HG03064 (cell line): ENCODE measurements at regions not wholly inside any gene's neighbourhood (a gene's known extent, or its start where the extent isn't known, plus 50 kb on each side); places are given as distances from the start of the nearest gene placed in this dataset.
"Not testable (repeated sequence)": the region's sequence is repeated elsewhere in the genome, so short reads cannot be mapped to it uniquely, and the experiment has no call there.

ENCODE experiments used
- ATAC-seq: cut with Tn5 transposase; IDR thresholded peaks from one replicate; pipeline ENCODE4 v1.9.1; 2021; ENCODE audit warnings: low read depth; ENCODE audit not compliant: unreplicated experiment

DNA sequence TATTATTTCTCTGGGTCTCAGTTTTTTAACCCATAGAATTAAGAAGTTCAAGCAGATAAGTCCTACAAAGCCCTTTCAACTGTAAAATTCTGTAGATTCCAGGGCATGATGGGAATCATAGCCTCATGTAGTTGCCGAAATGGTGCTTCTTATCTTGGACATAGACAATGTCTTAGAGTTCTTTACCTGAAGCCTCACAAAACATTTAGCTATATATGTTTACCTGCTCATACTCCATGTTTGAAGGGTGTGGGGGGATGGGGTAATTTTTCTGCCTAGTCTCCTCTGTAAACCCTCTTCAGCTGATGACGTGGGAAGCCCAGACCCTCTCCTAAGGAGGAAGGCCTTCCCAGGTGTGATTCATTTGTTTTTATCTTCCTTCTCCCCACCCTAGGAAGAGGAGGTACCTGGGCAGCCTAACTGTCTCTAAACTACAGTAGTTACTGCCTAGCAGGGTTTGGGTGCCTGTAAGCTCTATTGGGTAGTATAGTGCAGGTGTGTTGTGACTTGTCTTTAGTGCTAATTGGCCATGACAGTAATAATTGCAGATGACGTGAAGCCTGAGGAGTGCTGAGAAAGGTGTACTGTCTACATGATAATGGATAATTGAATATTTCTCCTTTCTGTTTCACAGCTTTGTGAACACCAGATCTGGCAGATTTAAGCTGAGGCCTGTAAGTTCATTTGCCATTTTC lies 230.8 kb downstream of the TFAP2B start:
- no peak for ATAC-seq

DNA sequence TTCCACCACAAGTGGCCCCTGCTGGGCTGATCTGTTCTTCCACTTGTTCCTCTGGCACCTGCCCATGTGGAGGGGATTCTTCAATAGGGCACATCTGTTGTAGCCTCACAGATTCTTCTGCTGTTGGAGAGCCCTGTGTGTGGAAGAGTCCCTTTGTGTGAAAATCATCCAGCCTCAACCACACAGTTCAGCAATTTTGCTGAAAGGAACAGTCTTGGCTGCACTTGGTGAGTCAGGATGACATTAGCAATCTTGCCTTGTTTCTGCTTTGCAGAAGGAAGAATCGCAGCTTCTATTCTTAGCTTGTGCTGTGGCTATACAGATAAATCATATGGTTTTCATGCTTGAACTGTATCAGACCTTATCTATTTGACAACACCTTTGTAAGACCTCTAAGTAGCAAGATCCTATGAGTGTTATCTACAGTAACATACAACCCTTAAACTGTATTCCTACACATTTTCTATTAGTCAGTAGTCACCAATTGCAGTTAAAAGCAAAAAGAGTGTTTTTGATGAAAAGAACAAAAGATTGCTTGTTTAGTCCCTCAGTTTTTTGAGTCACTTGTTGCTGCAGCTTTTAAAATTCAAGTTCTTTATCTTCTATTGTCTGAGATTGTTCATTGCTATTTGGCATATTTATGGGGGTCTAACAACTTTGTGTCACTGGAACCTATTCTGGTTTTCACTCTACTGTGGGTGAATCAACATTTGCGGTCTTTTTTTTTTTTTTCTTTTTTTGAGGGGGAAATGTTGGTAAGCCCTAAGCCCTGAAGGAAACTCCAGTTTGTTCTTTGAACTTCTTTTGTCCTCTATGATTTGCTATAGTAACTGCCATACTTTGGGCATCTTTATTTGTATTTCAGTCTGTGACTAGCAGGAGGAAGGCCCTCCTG lies 231.6 kb downstream of the TFAP2B start:
- no peak for ATAC-seq

DNA sequence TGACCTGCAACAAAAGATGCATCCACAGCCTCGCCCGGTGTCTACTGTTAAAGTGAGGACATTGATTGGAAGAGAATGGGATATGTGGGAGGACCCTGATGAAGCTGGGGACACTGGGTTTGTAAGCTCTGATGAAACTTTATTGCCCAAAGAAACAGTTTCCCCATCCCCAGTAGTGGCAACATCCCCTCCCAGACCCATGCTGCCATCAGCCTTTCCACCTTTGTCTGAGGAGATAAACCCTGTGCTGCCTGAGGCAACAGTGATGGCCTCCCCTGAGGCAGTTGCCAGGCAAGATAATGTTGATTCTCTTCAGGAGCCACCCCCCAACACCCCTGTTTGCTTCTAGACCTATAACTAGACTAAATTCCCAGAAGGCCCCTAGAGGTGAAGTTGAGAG lies 234.0 kb downstream of the TFAP2B start:
- ATAC-seq: not testable (repeated sequence)

DNA sequence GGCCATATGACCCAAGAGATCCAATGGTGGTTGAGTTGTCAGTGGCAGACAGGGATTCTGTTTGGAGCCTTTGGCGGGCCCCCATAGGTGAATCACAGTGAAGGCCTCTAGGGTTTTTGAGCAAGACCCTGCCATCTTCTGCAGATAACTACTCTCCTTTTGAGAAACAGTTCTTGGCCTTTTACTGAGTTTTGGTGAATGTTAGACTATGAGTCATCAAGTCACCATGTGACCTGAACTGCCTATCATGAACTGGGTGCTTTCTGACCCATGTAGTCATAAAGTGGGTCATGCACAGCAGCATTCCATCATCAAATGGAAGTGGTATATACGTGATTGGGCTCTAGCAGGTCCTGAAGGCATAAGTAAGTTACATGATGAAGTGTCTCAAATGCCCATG lies 236.6 kb downstream of the TFAP2B start:
- not testable (repeated sequence) for ATAC-seq

DNA sequence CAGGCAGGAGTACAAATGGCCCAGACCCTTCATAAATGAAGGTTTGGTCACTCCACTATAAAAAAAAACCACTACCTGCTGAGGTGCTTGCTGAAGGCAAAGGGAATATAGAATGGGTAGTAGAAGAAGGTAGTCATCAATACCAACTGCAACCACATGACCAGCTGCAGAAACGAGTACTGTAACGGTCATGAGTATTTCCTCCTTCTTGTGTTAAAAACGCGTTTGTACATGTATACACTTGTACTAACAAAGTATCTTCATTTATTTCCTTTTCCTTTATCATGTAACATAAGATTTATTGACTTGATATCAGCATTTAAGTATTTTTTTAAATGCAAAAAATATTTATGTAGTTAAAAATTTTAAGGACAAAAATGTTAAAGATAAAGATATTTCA lies 238.6 kb downstream of the TFAP2B start:
- no peak for ATAC-seq

DNA sequence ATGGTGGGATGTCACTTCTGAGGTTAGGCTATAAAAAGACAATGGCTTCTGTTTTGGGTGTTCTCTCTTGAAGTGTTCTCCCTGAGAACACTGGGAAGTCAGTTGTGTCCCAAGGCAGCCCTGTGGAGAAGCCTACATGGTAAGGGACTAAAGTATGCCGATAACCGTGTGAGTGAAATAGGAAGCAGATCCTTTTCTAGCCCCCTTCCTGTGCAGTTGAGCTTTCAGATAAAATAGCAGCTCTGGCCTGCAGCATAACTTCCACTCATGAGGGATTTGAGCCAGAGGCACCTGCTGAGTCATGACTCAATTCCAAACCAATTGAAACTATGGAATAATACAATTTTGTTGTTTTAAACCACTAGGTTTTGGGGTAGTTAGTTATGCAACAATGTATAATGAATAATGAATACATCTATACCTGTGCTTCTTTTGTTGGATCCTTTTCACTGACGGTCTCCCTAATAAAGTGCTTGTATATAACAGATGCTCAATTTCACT lies 241.6 kb downstream of the TFAP2B start:
- no peak for ATAC-seq

DNA sequence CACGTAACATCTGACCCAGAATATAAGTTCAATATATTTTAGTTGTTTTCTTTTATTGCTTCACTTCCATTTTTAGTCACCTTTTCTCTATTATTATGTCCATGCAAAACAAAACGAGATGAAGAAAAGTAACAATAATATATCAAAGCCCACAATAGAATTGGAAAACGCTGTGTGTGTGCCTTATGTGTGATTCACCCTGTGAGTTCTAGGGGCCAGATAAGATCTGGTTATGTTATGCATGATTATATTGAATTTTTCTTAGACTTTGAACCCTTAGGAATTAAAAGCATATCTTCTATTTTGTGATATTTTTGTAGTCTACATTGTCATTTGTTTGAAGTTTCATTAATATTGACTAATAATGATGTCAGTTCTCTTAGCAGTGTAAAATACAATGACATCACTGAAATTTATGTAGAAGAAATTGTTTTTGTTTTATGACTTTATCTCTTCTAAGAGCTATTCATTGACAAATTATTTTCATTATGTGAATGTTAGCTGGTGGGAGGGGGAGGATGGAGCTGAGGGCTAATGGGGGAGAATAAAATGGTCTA lies 243.6 kb downstream of the TFAP2B start:
- ATAC-seq: no peak

DNA sequence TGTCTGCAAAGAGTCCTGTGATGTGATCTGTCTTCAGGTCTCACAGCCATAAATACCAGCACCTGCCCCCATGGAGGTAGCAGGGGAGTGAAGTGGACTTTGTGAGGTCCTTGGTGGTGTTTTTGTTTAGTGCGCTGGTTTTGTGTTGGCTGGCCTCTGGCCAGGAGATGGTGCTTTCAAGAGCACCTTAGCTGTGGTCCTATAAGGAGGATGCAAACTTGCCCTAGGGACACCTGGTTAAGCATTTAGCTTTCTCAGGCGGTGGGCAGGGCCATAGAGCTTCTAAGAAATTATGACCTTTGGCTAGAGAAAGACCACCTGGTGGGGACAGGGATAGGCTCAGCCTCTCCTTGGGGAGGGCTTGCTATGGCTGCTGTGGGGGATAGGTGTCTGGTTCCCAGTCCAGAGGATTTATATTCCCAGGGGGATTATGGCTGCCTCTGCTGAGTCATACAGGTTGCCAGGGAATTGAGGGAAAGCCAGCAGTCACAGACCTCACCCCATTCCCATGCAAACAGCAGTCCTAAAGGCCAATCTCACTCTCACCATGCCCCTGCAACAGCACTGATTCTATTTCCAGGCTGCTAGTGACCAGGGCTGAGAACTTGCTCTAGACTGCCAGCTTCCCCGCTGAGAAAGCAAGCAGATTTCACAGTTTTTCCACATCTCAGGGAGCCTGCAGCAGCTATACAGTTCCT lies 259.3 kb downstream of the TFAP2B start:
- no peak for ATAC-seq

DNA sequence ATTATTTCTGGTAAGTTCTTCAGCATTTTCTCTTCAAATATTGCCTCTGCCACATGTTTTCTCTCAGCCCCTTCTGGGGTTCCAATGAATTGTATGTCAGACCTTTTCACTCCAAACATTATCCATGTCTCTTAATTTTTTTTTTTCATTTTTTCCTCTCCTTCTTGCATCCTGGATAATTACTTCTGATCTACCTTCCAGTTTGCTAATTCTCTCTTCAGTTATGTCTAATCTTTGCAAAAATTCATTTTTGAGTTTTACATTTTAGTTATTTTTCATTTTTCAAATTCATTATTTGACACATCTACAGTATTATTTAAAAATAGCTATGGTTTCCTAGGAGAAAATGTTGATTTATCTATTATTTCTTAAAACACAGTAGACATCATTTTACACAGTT lies 271.7 kb downstream of the TFAP2B start:
- no peak for ATAC-seq

DNA sequence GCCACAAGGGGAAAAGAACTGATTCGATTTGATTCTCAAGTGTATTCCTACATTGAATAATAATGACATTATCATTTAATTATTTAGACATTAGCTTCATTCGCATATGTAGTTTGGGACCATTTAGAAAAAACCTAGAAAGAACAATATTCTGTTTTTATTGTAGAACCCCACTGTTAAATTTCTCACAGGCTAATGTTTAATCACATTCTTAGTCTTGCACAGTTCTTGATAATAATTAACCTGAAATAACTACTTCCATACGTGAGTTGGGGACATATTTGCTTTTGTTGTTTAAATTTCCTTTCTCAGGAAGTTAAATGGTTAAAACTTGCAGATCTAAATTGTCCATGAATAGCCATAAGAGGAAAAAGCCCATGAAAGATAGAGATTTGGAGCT lies 275.2 kb downstream of the TFAP2B start:
- no peak for ATAC-seq

DNA sequence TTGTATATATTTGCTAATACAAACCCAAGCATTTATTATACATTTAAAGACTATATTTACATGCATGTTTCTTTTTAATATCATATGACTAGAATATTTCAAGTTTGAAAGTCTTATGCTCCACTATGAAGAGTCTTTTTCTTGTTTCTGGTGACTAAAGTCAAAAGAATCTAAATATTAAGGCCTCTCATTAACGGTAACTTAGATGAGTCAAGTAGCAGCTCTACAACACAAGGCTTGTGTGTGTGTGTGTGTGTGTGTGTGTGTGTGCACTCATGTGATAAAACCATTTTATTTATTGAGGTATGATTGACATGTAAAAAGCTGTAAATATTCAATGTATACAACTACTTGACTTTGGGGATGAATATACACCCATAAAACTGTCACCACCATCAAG lies 275.6 kb downstream of the TFAP2B start:
- no peak for ATAC-seq

DNA sequence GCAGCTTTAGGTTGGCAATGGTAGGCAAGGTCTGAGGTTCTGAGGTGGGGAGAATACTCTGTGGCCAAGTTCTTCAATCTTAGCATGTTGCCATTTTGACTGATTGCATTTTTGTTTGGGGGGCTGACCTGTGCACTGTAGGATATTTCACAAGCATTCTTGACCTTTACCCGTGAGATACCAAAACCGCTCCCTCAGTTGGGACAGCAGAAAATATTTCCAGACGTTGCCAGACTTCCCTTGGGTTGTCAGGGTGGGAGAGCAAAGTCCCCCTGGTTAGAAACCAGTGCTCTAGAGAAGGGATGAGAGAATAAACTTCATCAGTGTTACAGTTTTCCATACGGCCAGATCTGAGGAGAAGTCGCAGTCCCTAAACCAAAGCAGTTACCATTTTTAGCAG lies 279.6 kb downstream of the TFAP2B start:
- no peak for ATAC-seq

DNA sequence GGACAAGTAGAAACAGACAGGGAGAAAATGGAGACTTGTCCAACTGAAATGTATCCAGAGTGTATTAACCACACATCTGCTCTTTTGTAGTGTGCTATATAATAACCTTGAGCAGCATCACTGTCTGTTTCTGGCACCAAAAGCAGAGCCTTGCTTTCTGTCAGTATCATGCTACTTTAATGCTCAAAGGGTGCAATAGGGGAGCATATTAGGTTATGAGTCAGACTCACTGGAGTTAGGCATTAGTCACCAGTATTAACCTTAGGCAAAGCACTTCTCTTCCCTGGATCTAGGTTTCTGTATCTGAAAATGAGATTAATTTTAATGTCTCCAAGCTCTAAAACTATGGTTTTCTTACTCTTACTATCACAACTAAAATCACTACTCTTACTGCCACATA lies 280.1 kb downstream of the TFAP2B start:
- ATAC-seq: no peak

DNA sequence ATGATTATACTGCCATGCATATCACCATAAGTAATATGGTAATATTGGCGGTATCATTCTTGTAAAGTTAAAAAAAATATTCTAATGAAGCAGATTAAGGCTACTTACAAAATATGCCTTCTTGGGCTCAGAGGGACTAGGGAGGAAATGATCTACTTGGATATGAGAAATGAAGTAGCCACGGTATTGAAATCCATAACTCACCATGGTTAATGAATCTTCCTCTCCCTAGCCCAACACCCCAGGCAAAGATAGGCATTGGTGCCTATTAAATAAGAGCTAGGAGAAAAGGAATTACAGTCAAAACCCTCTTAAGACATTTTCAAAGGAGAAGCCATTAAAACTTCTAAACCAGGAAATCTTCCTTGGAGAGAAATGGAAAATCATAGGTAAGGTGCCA lies 280.5 kb downstream of the TFAP2B start:
- ATAC-seq: no peak

DNA sequence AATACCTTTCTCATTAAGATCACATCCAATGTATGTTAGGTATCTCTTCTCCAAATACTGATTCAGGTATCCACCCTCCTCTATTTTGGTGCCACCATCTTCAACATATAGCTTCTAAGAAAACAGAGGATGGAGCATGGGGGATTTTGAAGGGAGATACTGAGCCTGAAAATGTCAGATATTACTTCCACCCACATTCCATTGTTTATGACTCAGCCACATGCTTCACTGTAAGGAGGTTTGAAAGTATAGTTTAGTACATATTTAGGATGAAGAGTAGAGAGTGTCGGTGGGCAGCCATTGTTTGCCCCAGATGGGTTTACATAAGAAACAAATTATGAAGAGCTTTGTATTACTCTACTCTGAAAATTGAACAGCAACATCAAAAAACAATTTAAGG lies 286.7 kb downstream of the TFAP2B start:
- ATAC-seq: no peak

DNA sequence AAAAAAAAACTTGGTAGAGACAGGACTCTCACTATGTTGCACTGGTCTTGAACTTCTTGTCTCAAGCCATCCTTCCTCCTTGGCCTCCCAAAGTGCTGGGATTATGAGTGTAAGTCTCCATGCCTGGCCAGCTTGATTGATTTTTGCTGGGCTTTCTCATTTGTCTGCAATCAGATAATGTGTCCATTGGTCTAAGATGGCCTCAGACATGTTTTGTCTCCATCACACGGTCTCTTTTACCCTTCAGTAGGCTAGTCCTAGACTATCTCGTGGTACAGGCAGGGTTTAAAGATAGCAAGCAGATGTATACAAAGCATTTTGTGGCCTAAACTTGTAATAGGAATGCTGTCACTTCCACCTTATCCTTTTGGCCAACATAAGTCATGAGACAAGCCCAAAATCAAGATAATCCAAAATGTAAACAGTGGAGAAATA lies 289.1 kb downstream of the TFAP2B start:
- no peak for ATAC-seq

DNA sequence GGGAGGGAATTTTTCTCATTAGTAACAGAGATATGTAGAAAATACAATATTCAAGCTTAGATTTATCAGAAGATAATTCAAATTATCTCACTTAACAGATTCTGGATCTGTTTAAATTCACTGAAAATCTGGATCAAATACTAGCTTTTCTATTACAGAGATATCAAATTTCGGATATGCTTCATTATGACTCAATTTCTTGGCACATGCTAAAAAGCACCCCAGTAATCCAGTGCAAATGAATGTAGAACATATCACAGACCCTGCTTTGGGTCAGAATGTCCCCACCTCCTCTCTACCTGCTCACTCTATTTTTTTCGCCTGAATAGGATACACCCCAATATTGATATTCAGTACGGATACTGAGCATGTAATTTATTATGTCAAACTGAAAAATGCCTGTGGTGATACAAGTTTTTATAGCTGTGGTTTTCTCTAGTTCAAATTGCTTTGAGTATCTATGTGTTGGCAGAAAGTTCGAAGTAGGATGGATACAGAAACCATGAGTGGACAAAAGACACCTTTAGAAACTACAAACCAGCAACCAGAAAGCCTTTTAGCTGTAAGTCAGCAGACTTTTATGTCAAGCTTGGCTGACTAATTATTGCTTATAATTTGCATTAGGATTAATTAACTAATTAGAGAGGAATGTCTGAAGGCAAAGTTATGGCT lies 290.0 kb downstream of the TFAP2B start:
- no peak for ATAC-seq

DNA sequence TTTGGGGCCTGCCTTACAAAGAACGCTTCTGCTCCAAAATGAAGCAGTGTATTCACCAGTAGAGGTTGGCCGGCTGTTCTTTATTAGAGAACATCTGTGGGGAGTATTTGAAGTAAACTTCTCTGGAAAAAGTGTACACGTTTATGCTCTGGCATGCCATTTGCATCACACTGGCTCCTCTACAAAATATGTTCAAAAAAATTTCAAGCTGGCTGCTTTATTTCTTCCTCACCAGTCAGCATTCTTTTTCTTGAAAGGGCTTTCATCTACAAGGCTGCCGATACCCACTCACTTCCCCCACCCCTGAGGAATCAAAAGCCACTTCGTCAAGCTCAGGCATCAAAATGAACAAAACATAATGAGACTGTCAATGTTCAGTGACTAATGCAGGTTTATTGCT lies 294.1 kb downstream of the TFAP2B start:
- no peak for ATAC-seq

DNA sequence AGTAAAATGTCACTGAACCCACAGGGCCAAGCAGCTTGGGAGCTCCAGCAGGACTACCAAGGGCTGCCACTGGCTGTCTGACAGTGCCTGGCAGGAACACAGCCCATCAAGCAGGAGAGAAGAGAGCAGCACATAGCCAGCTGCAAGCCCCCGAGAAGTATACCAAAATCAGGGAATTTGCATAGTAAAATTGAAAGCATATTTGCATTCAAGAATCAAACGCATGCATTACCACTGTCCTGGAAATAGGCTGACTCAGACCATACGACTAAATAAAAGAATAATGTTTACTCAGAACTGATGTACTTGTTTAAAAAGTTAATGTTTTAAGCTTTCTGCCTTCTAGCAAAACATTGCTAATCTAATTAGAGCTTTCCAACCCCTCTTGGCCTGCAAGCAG lies 298.1 kb downstream of the TFAP2B start:
- ATAC-seq: no peak

DNA sequence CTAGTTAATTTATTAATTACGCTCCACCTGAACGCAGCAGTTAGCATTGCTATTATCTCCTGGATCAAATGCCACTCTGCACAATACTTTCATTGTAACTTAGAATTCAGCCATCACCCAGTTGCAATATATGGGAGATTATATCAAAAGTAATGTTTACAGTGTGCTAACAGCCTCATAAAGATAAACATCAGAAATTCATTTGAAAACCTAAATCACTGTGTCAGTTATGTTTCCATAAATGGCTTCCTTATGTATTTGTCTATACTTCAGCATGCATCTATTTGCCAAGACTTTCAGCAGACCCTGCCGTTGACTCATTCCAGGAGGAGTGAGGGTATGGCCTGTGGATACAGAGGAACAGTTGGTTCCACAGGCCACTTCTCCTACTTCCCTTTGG lies 300.1 kb downstream of the TFAP2B start:
- ATAC-seq: no peak
